ENCODE measurements at regions not wholly inside any gene's neighbourhood (a gene's known extent, or its start where the extent isn't known, plus 50 kb on each side); places are given as distances from the start of the nearest gene placed in this dataset.

DNA sequence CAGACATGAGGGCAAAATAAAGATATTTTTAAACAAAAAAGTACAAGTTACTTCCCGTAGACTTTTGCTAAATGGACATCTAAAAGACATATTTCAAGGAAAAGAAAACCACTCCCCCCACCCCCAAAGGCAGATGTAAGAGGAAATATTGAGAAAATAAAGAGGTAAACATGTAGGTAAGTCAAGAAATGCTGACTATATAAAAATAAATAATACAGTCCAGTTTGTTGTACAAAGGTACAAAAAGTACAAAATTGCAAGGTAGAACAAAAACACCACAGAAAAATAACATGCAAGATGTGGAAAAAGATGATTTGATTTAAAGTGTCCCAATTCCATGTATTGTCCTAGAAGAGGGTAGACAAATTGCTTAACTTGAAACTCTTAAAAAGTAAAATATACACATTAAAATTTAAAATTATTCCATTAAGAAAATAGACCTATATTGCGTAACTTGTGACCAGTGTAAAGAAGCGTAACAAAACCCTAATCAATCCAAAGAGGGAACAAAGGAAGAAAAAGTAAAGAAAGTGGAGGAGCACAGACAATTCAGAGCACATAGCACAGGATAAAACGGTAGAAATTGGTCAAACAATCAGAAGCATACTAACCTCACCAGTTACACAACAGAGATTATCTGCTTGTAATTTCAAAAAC is 58.4 kb upstream of the FAM216B start:
- no peak for DNase-seq

DNA sequence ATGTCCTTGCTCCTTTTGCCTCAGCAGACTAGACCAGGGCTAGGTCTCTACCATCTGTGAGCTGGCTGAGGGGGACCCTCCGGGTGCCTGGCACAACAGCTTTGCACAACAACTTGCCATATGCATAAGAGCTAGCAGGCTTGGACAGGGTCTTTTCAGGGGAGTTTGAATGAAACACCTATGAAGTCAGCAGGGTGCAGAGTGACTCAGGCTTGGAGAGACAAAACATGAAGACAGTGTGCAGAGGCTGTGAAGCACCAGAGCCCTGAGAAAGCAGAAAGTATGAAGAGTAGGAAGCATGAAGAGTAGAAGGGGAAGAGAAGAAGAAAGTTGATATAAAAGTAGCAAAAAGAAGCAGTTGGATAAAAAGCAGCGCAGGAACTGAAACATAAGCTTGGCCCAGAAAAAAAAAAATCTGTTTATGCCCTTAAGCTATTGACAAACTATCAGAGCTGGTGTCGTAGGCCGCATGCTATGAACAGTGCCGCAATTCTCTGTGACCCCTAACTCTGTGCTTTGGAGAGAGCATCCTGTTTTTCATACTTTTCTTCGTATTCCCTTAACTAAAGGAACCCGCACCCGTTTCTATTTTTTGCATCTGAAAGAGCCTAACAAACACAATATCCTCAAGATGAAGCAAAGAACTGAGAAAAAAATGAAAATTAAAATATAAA is 52.7 kb upstream of the FAM216B start:
- no peak for DNase-seq

DNA sequence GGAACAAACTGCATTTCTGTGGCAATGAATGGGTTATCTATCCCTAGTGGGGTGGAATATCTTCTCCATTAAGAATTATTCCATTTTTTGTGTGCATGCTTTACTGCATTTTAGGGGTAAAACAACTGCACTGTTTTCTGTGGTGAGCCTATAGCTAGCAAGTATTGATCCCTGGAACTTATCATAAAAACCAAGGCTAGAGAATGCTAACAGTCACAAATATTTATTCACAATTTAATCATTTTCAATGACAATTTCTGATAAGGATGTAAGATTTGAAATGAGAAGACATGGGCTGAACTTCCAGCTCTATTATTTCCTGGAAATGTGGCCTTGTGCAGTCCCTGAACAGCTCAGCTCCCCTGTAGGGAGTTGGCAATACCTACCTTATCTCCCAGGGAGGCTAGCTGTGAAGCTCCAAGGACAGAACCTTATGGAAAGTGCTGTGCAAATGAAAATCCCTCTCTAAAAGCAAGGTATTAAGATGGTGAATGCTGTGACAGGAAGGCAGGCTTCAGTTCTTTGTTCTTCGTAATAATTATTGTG is 51.5 kb upstream of the FAM216B start:
- no peak for DNase-seq

Data from NCI-H82 (cell line).